HPDE6-E6E7 (cell line): ENCODE measurements at regions not wholly inside any gene's neighbourhood (a gene's known extent, or its start where the extent isn't known, plus 50 kb on each side); places are given as distances from the start of the nearest gene placed in this dataset.
A peak's percentile ranks its signal among the peaks of the same experiment; 100 is the strongest.

Source experiments
- DNase-seq: peaks from one replicate; pipeline ENCODE4 v3.0.0; 2011; ENCODE audit warnings: missing footprints; ENCODE audit errors: extremely low spot score

DNA sequence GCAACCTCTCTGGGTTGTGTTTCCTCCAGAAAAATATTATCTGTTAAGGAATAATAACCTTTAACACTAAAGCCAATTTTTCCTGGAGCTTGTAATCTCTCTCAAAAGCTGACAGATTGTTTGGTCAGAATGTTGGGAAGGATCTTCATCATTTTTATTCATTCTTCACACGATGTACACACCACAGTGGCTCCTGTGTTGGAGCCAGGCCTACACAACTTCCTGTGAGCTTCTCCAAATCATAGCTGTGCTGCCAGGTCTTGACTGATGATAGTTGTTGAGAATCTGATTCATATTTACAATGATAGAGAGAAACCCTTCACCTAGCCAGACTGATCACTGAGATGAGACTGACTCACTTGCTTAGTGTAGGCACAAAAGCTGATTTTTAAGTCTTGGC, 151.0 kb upstream of the ROBO2 start:
- no peak for DNase-seq

DNA sequence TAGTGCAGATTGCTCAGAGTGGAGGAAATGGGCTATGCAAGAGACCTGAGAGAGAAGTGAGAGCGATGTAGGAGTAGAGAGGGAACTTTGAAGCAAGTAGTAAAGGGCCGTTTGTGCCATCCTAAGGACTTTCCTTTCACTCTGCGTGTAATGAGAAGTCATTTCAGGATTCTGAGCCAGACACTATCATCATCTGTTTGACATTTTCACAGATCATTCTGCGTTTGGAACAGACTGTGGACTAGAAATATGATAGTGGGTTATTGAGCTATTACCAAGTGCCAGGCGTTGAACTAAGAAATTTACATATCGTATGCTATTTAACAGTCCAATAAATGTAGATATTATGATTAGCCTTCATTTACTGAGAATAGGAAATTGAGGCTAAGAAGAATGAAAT, 150.0 kb upstream of the ROBO2 start:
- DNase-seq = no peak

DNA sequence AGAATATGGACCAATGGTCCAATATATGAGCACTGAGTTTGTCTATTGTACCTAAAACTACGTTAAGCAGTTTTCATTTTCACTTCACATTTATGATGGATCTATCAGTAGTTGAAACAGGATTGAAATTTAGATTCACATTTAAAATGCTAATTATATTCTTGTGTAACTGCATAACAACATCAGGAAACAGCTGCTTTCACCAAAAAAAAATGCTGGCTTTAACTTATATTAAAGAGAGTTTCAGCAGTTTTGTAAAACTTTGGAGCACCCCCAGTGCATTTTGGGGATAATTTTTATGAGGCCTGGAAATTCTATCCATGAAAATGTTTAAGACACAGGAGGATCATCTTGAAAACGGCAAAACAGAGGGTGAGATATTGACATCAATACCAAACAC, 142.8 kb upstream of the ROBO2 start:
- DNase-seq = no peak

DNA sequence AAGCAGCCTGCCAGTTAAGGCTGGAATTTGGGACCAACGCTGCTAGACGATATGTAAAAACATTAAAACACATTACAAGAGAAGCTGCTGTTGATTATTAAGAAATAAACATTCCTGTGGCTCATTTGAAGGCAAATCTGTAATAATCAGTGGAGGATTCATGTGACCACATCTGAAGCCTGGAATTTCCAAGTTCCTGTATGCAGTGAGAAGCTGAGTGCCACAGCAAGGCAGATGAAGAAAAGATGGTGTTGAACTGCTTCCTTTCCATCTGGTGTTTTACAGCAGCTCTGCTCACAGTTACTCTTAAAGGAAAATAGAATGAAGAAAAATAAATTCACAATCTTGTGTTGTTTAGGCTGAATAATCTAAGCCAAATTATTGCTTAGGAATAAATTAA, 139.3 kb upstream of the ROBO2 start:
- no peak for DNase-seq

DNA sequence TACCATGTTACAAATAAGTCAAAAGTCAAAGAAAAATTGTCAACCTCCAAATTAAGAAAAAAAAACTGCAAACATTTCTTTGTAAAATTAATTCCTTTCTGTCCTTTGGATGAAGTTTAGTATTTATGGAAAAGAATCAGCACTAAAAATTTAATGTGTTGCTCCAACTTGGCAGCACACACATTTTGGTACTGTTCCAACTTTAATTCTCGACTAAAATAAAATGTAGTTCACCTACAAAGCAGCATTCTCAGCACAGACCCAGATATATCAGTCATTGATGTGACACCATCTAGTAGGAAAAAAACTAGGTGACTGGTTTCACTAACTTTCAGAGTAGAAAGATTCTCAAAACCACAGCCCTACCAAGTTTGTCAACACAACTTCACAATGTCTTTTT, 131.7 kb upstream of the ROBO2 start:
- DNase-seq = no peak

DNA sequence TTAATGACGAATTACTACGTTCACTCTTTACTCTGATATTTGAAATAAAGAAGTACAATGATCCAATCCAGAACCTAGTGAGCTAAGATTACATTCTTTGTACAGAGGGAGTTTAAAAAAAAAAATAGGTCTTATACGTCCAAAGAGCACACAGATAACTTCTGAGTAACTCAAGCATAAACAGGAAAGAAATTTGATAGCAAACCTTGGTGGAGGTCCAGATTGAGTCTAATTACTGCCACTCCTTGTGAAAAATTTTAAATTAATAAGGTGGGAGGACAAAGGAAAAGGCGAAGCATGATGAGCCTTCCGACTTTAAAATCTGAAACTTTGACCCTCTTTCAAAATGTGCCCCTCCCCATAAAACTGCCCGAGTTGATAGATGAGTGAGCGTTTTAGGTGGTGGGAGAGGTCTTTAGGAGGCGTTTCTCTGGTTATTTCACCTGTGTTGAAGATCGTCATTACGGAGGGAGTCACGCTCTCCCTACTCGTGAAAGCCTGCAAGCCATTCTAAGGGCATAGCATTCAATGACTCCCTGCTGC, 127.0 kb upstream of the ROBO2 start:
- DNase-seq = no peak

DNA sequence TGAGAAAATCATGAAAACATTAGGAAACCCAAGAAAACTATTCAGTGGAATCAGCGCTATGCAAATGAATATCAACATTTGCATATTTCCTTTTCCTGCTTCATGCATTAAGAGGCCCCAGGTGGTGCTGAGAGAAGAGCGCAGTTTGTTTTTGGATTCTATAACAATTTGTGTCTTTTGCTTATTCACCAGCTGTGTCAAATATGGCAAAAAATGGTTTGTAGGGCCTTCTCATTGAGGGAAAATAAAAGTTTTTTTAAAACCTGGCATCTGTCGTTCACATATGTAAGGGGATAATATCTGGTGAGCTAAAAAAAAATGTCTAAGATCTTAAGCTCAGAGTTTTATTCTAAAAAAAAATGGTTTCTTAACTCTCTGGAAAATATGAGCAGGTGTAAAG, 122.5 kb upstream of the ROBO2 start:
- DNase-seq = no peak

DNA sequence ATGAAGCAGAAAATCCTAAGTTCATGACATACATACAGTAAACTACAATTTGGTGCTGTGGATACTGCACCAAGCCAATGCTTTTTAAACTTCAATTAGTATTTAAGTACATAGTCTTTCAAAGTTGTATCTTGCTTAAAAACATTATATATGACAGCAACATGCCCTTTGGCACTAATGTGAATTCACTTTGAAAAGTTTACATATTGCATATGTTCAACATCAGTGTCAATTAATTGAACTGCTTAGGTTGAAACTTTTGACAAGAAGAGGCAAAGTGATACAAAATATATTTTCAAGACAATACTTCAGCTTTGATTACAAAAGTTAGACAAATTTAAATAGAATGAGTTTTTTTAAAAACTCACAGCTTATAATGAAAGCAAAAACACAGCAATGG, 119.4 kb upstream of the ROBO2 start:
- DNase-seq = no peak

DNA sequence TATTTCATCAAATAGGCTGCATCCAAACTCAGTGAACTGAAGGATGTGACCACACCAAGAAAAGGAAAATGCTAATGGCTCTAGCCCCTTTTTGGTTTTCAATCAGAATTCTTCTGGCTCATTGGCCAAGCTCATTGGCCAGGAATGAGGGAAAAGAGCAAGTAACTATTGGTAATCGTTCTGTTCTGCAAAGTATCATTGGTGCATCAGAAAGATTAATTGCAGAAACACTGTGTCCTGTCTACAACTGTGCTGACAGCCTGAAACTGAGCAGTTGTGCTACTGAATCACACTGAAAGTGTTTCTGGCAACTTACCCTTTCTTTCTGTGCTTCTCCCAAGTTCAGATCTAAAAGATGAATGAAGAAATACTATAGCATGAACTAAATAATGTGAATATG, 116.4 kb upstream of the ROBO2 start:
- no peak for DNase-seq

DNA sequence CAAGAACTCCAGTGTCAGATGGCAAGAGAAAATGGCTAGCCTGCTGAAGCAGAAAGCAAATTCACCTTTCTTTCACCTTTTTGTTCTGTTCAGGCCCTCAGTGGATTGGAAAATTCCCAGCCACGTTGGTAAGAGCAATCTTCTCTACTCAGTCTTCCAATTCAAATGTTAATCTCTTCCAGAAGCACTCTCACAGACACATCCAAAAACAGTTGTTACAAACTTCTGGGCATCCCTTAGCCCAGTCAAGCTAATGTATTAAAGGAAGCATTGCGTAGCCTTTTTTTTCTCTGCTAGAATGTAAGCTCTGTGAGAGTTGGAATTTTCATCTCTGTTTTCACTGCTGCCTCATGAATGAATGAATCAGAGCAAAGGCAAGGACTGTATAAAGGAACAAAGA, 109.2 kb upstream of the ROBO2 start:
- no peak for DNase-seq

DNA sequence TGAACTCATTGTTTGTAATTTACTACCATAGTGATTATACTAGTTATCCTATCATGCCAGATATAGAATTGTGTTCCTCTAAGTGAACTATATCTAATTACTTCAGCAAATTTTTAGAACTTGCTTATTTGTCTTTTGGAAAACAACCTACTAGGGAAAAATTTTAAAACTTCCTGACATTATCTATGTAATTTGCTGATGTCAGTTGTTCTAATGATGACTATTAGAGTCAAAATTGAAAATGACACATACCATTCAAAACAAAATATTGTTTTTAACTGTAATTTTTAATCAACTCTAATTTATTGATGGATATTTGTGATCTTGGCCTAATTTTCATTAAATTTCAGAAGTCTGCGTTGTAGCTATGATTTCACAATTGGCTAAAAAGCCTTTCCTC, 106.7 kb upstream of the ROBO2 start:
- no peak for DNase-seq

DNA sequence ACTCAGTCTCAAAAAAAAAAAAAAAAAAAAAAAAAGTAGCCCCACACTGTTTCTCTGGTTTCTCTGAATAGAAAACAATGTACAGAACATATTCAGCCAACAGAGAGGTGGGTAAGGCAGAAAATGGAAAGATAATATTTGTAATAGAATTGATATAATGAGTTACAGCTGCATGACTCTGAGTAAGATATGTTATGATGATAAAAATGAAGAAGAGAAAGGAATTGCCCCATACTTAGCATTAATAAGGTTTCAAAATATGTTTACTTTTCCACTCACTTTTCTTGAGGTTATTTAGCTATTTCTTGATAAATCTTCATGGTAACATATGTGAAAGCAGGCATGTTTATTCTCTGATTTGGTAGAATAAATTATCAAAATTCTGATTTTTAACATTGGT, 100.9 kb upstream of the ROBO2 start:
- DNase-seq = no peak

DNA sequence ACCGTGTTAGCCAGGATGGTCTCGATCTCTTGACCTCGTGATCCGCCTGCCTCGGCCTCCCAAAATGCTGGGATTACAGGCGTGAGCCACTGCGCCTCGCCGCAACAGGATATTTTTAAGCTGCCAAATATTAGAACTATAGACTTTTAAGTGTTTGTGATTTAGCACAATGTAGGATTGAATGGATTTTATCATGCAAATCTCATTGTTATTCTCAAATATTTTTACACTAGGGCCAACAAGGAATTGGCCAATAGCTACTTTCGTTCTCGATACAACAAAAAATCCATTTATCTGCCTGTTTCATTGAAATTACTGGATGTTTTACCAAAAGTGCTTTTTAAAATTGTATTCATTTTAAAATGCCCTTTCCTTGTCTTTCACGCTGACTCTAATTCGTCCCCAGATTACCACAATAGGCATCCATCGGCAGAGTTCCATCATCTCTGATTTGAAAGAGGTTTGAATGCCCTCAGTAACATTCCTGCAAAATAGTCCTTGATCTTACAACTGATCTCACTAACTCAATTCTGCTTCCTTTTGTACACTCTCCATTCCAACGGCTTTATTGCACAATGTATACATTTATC, 99.6 kb upstream of the ROBO2 start:
- no peak for DNase-seq

DNA sequence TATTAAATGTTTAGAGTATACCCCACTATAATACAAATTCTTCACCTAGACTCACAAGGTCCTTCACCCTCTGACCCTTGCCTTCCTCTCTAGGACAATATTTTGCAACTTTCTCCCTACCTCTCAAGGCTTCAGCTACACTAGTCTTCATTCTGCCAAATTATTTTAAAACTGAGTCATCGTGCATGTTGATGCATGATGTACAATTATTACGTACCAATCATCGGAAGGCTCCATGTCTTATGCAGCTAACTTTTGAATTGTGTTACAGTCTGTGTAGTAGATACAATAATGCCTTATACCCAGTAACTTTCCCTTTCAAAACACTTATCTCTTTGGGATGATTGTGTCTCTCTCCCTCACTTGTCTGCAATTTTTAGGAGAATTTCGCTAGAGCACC, 98.5 kb upstream of the ROBO2 start:
- peak; percentile 1 for DNase-seq

DNA sequence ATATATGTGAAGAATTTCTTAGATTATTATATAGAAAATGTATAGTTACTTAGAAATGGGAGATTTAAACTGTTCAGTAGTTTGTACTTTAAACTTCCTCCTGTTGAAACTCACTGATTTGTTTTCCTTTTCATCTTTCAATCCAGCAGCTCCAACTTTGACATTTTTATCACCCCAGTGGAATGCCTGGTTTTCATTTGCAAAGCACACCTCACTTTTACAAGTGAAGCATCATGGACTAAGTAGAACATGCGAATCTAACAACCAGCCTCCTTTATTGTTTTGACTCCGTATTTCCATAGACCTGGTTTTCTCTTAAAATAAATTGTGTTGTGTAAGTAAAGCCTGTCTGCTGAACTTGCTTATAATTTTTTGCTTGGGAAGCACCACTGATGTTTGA, 97.8 kb upstream of the ROBO2 start:
- DNase-seq = no peak

DNA sequence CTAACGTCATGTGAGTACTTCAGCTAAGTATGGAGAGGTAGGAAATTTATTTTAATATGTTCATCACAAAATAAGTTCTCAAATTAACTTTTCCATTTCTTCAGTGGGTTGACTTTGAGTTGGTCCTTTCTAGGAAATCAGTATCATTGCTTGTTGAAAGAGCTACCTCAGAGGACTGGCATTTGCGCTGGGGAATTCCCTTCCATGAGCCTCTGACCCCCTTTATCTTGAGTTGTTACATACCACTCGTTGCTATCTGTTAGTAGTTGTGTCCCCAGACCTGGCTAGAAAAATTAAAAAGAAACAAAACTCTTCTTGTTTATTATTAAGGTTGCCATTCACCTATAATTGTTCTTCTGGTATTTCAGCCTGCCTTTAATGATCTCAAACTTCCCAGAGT, 96.8 kb upstream of the ROBO2 start:
- no peak for DNase-seq

DNA sequence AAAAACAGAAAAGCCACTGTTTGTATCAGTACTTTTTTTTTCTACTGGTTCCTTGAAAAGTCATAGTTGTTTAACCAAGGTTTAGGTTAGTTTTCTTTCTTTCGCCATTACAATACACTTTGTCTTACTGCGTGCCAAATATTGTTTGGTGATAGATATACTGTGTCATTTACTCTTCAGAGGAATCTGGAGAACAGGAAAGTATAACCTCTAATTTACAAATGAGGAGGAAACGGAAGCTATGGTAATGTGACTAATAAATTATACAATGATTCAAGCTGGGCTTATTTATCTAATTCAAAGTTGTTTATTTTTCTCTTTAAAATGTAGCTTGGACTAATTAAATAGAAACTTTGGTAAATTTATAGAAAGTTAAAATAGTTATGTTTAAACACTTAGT, 96.2 kb upstream of the ROBO2 start:
- no peak for DNase-seq

DNA sequence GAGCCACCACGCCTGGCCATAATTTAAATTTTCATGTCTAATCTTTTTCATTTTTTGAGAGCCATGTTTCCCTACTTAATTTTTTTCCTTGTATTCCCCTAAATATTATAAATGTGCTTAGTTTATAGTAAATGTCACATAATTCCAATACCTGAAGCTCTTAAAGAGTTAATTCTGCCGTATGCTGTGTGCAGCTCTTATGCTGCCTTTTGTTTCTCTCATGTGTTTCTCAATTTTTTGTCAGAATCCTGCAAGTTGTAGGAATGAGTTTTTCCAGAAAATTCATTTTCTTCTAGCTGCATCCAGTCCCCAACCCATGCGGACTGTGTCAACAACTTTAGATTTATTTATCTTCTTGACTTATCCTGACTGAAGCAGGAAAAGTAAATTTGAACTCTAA, 90.9 kb upstream of the ROBO2 start:
- DNase-seq = no peak

DNA sequence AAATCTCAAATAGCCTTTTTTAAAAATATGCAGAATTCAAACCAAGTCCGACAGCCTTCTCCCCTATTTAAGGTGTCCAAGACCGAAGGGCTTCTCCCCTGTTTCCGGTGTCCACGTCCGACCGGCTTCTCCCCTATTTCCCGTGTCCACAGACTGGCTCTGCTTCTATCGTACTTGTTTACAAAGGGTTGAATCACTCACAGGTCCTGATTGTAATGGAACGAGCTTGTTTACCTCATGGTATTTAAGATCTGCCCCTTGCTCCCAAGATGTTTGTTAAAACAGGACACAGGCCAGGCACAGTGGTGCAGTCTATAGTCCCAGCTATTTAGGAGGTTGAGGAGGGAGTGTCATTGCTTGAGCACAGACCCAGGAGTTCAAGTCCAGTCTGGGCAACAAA, 90.4 kb upstream of the ROBO2 start:
- no peak for DNase-seq

DNA sequence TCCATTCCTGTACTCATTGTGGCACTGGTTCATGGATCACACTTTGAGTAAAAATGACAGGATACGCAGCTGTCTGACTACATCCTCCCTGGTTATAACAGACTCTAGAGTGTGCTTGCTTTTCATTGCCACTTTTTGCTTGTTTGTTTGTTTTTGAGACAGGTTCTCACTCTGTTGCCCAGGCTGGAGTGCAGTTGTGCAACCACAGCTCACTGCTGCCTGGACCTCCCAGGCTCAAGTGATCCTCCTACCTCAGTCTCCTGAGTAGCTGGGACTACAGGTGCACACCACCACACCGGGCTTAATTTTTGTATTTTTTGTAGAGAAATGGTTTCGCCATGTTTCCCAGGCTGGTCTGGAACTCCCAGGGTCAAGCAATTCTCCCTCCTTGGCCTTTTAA, 89.3 kb upstream of the ROBO2 start:
- DNase-seq = no peak

DNA sequence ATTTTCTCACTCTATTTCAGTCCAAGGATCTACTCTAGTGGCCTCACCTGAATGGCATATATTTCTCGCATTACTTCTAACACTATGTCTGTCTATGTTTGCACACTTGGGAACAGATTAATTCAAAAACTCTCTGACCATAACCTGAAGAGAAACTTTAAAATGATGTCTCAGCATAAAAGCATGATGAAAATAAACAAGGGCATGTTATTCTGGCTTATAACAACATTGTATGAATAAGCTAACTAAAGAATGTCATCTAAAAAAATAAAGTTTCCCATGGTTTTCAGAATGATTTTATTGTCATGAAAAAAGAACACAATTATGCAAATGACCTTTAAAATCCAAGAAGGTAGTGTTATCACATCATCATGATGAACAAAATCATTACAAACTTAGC, 85.5 kb upstream of the ROBO2 start:
- DNase-seq = no peak

DNA sequence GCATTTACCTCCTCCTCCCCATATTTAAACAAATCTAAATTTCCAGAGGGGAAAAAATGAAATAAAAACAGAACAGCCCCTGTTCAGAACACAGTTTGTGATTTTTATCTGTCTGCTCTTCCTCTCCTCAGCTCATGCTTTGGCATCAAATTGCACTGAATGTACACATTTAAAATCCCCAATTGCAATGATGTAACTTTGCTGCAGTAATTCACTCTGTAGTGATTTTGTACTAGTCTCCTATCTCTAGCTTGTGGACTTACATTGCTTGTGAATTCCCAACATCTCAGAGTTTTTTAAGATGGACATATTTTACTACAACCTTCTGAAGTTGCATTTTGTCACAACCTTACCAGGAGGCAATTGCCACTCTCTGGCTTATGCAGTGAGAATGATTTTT, 81.6 kb upstream of the ROBO2 start:
- DNase-seq = no peak

DNA sequence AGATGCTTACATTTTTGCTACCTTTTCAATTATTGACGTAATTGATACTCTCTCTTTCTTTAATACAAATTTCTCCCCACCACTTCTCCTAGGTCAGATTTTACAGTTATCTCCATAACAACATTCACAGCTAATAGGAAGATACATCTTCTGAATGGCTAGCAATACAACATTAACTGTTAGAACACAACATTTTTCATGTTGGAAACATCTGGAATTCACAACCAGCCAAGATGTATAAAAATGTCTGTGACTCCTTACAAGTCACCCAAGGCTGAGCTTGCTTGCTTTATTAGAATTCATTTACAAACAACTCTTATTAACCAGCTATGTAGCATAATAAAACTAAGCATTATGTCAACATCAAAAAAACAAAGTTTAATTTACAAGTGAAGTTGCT, 81.0 kb upstream of the ROBO2 start:
- DNase-seq = no peak

DNA sequence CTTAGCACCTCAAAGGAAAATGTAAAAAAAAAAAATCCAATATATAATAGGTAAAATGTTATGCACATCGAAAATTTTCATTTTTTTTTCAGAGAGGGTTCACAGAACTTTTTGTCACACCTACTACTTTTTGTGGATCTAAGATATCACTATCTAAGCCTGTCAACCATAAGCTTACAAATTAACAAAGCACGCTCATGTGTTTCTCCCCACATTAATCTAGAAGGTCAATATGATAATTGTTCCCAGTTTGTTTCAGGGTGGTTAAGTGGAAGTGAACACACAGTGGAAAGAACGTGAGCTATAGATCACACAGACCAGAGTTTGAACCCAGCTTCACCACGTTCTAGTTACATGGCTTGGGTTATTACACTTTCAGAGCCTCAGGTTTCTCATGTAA, 78.6 kb upstream of the ROBO2 start:
- no peak for DNase-seq
